Stimulated activated CD4-positive, alpha-beta T cell treated with anti-CD3 and anti-CD28 coated beads, Interleukin-1b, Interleukin-23, amount 100 ng/mL, for 4 hours (primary cell): ENCODE measurements at regions not wholly inside any gene's neighbourhood (a gene's known extent, or its start where the extent isn't known, plus 50 kb on each side); places are given as distances from the start of the nearest gene placed in this dataset.
"Not testable (repeated sequence)": the region's sequence is repeated elsewhere in the genome, so short reads cannot be mapped to it uniquely, and the experiment has no call there.

Source experiments
- DNase-seq, 2 donors: peaks; one replicate each; pipeline ENCODE4 v3.0.0-alpha.2; 2020; ENCODE audit warnings: low read depth in 2 of 2

GRCh38 chr18:1840878-1841277 is 730.4 kb downstream of the METTL4 start:
- no peak for DNase-seq

DNA sequence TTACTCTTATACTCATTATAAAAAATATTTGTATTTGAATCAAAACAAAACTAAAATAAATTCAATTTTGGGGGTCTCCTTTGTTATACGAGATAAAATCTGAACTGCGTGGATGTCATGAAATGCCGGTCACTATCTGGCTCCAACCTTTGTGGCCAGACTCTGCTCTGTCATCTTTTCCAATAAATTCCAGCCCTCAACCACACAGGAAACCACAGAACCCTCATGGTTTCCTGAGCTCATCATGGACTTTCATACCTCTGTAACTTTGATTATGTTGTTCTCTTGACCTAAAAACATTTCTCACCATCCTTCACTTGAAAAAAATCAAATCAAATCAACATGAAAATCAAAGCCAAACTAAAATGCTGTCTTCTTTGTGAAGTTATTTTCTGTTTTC is 724.7 kb downstream of the METTL4 start:
- DNase-seq, result no peak

- no peak for DNase-seq
These were observed 722.6 kb downstream of the METTL4 start for GRCh38 chr18:1848716-1849115.

DNA sequence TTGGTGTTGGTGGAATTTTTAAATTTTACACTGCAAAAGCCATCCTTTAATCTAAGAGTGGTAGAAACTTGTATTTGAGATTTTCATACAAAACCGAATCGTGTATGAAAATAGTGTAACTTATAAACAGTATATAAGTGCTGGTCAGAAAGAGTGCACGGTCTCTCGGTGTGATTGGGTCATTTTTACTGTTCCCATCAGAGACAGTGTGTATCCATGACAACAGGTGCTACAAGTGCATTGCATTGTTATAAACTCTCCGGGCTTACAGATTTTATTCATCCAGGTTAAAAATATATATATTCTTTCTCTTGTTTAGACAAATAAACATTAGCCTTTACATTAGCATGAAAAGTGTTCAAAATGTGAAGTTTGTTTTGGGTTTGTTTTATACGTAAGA is 721.9 kb downstream of the METTL4 start:
- DNase-seq, result no peak

GRCh38 chr18:1857281-1857680 is 714.0 kb downstream of the METTL4 start:
- not testable (repeated sequence) for DNase-seq

DNA sequence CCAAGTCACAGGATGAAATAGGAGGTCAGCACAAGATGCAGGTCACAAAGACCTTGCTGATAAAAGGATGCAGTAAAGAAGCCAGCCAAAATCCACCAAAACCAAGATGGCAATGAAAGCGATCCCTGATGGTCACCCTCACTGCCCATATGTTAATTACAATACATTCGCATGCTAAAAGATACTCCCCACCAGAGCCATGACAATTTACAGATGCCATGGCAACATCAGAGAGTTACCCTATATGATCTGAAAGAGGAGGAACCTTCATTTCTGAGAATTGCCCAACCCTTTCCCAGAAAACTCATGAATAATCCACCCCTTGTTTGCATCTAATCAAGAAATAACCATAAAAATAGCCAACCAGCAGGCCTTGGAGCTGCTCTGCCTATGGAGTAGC is 709.8 kb downstream of the METTL4 start:
- no peak for DNase-seq

GRCh38 chr18:1865869-1866268 is 705.4 kb downstream of the METTL4 start:
- DNase-seq, result no peak

- DNase-seq, result no peak
These were observed 699.0 kb downstream of the METTL4 start for GRCh38 chr18:1872274-1872673.

DNA sequence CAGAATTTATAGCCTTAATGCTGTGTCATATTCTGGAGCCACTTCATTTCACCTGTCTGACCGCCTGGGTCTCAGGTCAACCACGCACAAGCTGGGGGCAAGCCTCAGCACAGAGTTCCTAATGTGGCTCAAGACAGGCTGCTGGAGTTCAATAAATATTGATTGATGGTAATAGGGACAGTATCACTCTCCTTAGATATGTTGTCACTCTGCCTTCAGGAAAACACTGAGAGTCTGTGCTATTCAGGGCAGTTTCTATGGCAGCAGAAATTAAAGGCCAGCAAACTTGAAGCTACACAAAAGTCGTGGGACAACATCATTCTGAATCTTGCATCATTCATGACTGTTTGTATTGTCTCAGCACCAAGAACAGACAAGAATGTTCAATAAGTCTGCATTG is 696.1 kb downstream of the METTL4 start:
- DNase-seq, result no peak

DNA sequence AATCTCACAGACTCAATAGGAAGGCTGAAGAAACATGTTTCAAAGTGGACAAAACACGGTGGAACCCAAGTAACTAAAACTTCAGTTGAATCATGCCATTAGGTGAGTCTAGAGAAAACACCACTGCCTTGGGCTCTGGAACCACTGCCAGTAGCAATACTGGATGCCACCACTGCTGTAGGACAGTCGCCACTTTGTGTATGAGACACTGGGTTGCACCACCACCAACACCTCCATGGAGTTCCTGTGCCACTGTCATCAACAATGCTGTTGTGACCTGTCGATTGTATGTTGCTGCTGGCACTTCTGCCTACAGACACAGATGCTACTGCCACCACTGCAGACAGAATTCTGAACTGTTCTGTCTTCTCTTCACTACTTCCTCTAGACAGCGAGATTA is 686.7 kb downstream of the METTL4 start:
- no peak for DNase-seq

GRCh38 chr18:1891641-1892040 is 679.7 kb downstream of the METTL4 start:
- DNase-seq, result no peak

DNA sequence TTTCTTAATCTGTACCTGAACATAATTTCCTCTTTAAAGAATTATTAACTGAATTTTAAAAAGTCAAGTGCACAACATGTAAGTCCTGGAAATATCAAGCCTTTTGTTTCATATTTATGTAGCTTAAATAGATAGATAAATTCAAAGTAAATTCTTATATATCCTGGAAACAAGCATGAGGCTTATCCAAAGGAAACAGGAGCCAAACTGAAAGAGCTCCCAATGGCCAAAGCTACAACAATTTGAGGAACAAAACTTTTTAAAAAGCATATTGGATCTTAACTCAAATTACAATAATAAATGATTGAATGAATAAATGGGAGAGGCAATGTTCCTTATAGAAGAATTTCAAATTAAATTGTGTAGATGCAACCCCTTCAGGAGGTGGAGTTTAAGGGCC is 679.1 kb downstream of the METTL4 start:
- DNase-seq, result no peak

DNA sequence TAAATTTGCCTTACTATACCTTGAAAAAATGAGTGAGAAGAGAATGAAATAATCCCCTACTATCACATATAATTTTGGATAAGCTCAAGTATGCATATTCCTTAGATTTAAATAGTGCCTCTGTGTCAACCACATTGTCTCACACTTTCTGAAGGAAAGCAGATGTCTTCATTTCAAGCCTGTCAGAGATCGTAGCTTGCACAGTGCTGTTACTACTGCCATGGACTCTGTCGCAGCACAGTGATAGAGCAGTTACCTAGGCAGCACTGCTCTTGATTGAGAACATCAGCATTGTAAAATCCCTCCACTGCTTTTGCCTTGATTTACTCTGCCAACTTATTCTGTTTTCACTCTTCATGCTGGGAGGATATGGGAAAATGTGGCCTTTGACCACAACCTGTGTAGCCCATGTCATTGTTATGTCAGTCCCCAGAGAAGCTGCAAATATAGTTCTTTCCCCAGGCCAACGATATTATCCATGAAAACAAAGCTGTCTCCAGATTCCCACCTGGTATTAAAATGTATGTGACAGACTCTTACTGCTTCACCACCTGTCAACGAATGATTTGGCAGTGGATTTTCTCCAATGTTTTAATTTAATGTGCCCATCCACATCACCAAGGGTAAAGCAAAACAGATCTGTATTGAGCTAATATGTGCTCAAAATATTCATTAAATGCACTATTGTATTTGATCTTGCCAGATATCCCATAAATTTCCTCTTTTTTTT is 675.7 kb downstream of the METTL4 start:
- no peak for DNase-seq

- no peak for DNase-seq
These were observed 664.9 kb downstream of the METTL4 start for GRCh38 chr18:1906421-1906820.

DNA sequence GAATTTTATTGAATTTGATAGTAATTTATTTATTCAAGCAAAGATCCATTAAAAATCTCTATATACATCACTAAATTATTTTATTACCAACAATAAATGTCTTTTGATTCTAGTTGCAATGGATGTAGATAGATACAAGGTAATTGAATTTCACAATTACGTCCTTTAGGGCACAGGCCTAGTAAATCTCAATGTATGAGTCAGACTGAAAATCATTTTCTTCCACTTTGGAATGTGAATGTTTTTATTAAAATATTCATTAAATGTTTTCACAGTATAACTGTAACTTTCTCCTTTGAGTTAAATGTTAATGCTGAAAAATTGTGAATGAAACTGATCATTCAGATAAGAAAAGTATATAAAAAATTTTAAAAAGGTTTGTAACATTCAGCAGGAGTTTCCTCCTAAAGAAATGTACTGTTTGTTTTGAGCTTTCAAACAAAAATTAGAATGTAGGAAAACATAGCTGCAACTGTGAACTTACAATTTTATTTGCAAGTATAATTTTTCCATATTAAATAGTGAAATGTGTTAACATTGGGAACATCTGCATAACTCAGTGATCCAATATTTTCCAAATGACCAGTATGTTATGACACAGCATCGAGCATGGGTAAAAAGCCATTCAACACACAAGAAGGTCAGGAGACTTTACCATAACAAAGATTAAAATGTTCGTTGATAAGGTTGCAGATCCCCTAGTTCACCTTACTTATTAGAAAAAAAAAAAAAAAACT is 663.7 kb downstream of the METTL4 start:
- DNase-seq, result no peak

- no peak for DNase-seq
These were observed 656.8 kb downstream of the METTL4 start for GRCh38 chr18:1914489-1914888.

GRCh38 chr18:1916869-1917523 is 654.3 kb downstream of the METTL4 start:
- DNase-seq, result no peak

DNA sequence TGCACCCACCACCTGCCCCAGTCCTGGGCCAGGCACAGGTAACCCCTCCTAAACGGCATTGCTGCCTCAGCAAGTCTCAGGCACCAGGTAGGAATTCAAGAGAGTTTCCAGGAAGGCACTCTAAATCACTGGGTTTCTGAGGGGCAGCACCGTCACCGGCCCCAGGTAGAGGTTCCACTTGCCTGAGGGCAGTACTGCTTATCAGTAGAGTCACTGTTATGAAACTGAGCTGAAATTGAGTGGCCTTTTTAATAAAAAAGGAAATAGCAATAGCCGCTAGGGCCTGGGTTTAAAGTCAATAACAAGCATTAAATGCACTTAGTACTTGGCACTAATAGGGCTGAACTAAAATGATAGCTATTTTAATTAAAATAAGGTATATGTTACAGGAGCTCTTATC is 653.7 kb downstream of the METTL4 start:
- no peak for DNase-seq

- DNase-seq, result no peak
These were observed 649.2 kb downstream of the METTL4 start for GRCh38 chr18:1922066-1922465.

GRCh38 chr18:1928711-1929110 is 642.6 kb downstream of the METTL4 start:
- no peak for DNase-seq

DNA sequence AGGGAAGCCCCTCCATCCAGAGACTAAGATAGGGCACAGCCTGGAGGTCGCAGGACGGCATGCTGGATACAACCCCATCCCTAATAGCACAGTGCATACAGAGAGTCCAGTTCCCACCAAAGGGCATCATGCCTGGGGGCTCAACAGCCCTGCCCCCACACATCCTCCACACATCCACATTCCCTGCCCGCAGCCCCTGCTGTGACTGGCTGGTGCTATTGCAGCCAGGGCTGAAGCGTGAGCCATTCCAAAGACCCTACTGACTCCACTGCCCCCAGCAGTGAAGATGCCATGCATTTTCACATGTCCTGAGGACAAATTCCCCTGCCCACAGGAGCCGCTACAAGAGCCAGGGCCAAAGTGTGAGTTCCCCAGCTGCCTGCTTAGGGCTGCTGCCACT is 641.6 kb downstream of the METTL4 start:
- DNase-seq, result no peak

DNA sequence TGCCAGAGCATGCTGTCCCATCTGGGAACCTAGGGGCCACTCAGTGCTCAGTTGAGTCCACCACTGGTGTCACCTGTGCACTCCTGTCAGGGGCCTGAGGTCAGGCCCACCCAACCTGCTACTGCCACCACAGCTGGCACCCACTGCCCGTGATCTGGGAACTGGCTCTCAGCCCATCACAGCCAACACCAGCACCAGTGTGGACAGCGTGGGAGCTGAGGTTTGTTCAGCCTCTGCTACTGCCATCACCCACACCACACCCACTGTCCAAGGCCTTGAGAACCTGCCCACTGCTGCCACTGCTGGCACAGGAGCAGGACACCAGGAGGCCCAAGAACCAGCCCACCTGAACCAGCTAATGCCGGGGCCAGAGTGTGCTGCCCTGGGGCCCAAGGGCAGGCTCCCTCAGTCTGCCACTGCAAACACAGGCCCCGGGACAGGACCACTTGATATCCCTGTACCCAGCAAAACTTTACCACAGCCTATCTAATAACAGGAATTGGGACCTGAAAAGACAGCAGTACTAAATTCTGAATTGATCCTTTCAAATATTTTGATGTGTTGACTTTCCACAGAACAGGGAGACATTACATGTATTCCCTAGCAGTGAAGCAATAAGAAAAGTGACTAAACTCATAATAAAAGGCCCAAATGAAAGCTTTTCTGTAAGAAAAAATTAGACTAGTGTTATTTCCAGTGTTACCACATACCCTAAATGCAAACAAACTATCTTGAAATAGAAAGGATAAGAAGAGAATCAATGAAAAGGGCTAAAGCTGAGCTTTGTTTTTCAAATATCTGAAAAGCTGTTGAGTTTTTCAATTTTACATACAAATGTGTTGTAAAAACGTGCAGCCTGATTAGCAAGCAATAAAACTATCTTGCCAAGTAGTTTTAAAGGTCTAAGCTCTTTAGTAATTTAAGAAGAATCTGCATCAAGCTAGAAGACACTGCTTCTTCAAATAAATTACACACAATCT is 640.7 kb downstream of the METTL4 start:
- no peak for DNase-seq
